ENCODE measurements at regions not wholly inside any gene's neighbourhood (a gene's known extent, or its start where the extent isn't known, plus 50 kb on each side); places are given as distances from the start of the nearest gene placed in this dataset.

DNA sequence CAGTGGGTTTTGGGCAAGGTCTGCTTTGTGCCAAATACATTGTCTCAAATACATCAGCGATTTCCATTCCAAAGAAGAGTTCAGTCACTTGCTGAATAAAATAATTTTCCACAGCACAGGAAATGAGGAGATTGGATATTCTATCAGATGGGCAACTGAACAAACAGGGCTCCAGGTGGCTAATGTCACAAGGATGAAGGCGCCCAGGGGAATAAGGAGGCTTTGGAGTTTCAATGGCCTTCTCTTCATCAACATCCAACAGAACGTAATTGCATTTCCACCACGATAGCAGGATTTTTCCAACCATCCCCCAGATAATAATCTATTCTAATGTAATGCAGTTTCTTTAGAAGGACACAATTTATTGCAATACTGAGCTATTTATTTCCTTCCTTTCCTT, 104.7 kb upstream of the KLHL13 start:
- TF ChIP-seq PATZ1 (CRISPR knock-in tag; IDR thresholded peaks at IDR 0.05; ENCODE audit: borderline replicate concordance) (no peak), EP300 (IDR thresholded peaks at IDR 0.05; ENCODE audit: low read length) (no peak), CBFB (CRISPR knock-in tag; IDR thresholded peaks at IDR 0.05) (no peak), EZH2 (IDR thresholded peaks at IDR 0.05; ENCODE audit: borderline replicate concordance, low read depth, low read length) (no peak), HNRNPLL (IDR thresholded peaks at IDR 0.05; ENCODE audit: low read depth, low read length, poor library complexity, severe bottlenecking) (no peak), NR1H2 (CRISPR knock-in tag; IDR thresholded peaks at IDR 0.05) (no peak)
- TF ChIP-seq, protein P1, sequence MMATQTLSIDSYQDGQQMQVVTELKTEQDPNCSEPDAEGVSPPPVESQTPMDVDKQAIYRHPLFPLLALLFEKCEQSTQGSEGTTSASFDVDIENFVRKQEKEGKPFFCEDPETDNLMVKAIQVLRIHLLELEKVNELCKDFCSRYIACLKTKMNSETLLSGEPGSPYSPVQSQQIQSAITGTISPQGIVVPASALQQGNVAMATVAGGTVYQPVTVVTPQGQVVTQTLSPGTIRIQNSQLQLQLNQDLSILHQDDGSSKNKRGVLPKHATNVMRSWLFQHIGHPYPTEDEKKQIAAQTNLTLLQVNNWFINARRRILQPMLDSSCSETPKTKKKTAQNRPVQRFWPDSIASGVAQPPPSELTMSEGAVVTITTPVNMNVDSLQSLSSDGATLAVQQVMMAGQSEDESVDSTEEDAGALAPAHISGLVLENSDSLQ (IDR thresholded peaks at IDR 0.05): no peak
